Endodermal cell (in vitro differentiated cells): ENCODE measurements at regions not wholly inside any gene's neighbourhood (a gene's known extent, or its start where the extent isn't known, plus 50 kb on each side); places are given as distances from the start of the nearest gene placed in this dataset.

Source experiments
- DNase-seq: peaks from one replicate; pipeline ENCODE4 v3.0.0-alpha.2; 2017
- H3K27ac ChIP-seq: 2 replicates; pipeline ENCODE4 v1.5.1; 2013; ENCODE audit warnings: mild to moderate bottlenecking, low read depth, low read length, moderate library complexity
- H3K27me3 ChIP-seq: 2 replicates; pipeline ENCODE4 v1.6.1; 2013; ENCODE audit warnings: mild to moderate bottlenecking, low read length, moderate library complexity; ENCODE audit not compliant: insufficient read depth, control insufficient read depth, poor library complexity, severe bottlenecking
- H3K36me3 ChIP-seq: 2 replicates; pipeline ENCODE4 v1.7.0; 2013; ENCODE audit warnings: mild to moderate bottlenecking, low read length, moderate library complexity; ENCODE audit not compliant: control insufficient read depth, insufficient read depth
- H3K4me1 ChIP-seq: one replicate; pipeline ENCODE4 v1.7.0; 2013; ENCODE audit warnings: low read length; ENCODE audit not compliant: control insufficient read depth, insufficient read depth
- H3K4me3 ChIP-seq: 2 replicates; pipeline ENCODE4 v1.5.1; 2013; ENCODE audit warnings: mild to moderate bottlenecking, low read length, moderate library complexity
- H3K9ac ChIP-seq: 2 replicates; pipeline ENCODE4 v1.6.1; 2013; ENCODE audit warnings: mild to moderate bottlenecking, low read length, moderate library complexity; ENCODE audit not compliant: poor library complexity, severe bottlenecking; ENCODE audit errors: extremely low read depth
- H3K9me3 ChIP-seq: 2 replicates; pipeline ENCODE4 v1.6.1; 2013; ENCODE audit warnings: mild to moderate bottlenecking, low read length, moderate library complexity; ENCODE audit not compliant: control insufficient read depth
- H3K27ac Mint-ChIP-seq: 2 replicates; pipeline ENCODE4 v1.8.0; 2020; ENCODE audit warnings: mixed read lengths
- H3K27me3 Mint-ChIP-seq: 2 replicates; pipeline ENCODE4 v1.8.0; 2021; ENCODE audit warnings: mild to moderate bottlenecking, mixed read lengths; ENCODE audit not compliant: insufficient read depth
- H3K36me3 Mint-ChIP-seq: 2 replicates; pipeline ENCODE4 v1.8.0; 2020; ENCODE audit warnings: low read depth, mixed read lengths
- H3K4me1 Mint-ChIP-seq: 2 replicates; pipeline ENCODE4 v1.8.0; 2020; ENCODE audit warnings: mixed read lengths
- H3K4me3 Mint-ChIP-seq: 2 replicates; pipeline ENCODE4 v1.8.0; 2020; ENCODE audit warnings: mild to moderate bottlenecking, moderate library complexity, mixed read lengths
- H3K9me3 Mint-ChIP-seq: 2 replicates; pipeline ENCODE4 v1.8.0; 2020; ENCODE audit warnings: mild to moderate bottlenecking, mixed read lengths
- CTCF ChIP-seq: fragments of 200-600 bp; sonication (generic); conservative IDR thresholded peaks from 2 replicates; pipeline ENCODE4 v1.5.0; 2021; ENCODE audit warnings: antibody characterized with exemption, mild to moderate bottlenecking
- WGBS, 2 experiments: methylation state at CpG; one replicate each; pipeline versions ENCODE4 v1.1.5 to v1.1.7; 2013; ENCODE audit warnings: missing lambda C conversion rate in 2 of 2, mixed read lengths in 1 of 2; ENCODE audit not compliant: insufficient coverage in 1 of 2, insufficient read length in 1 of 2; 5-methylcytosine and 5-hydroxymethylcytosine counted together

- Histone ChIP-seq H3K9me3 (no peaks in the 10 kb centered on the region), H3K9ac (no peak overlapping the region), H3K4me1 (no peaks in the 10 kb centered on the region), H3K27me3 (no peaks in the 10 kb centered on the region), H3K36me3 (no peaks in the 10 kb centered on the region), H3K27ac (no peak overlapping the region), H3K4me3 (no peak overlapping the region)
- no peak overlapping the region for H3K4me3 Mint-ChIP-seq
- H3K9me3 Mint-ChIP-seq, result no peaks in the 10 kb centered on the region
- H3K4me1 Mint-ChIP-seq, result peaks cover 5% of the 10 kb centered on the region
- DNase-seq, result no peak
- H3K27ac Mint-ChIP-seq, result no peak overlapping the region
- H3K36me3 Mint-ChIP-seq, result no peaks in the 10 kb centered on the region
- no peak for TF ChIP-seq CTCF
- 38 to 73% methylated on average over 2 to 5 of the region's 5 CpGs for WGBS, 2 experiments
- H3K27me3 Mint-ChIP-seq, result peaks cover 10% of the 10 kb centered on the region
Measured at GRCh38 chr2:176535467-176536113, 266.3 kb downstream of the MTX2 start.

- Histone ChIP-seq H3K36me3 (no peaks in the 10 kb centered on the region), H3K27ac (no peak overlapping the region), H3K9ac (no peak overlapping the region), H3K4me3 (no peak overlapping the region), H3K27me3 (no peaks in the 10 kb centered on the region), H3K9me3 (no peaks in the 10 kb centered on the region), H3K4me1 (no peaks in the 10 kb centered on the region)
- no peak for DNase-seq
- H3K4me1 Mint-ChIP-seq, result peaks cover 5% of the 10 kb centered on the region
- no peaks in the 10 kb centered on the region for H3K36me3 Mint-ChIP-seq
- H3K9me3 Mint-ChIP-seq, result no peaks in the 10 kb centered on the region
- no peak for TF ChIP-seq CTCF
- H3K4me3 Mint-ChIP-seq, result no peak overlapping the region
- no peak overlapping the region for H3K27ac Mint-ChIP-seq
- H3K27me3 Mint-ChIP-seq, result peaks cover 5% of the 10 kb centered on the region
- 83 to 93% methylated on average over 2 to 3 of the region's 3 CpGs for WGBS, 2 experiments
Measured at GRCh38 chr2:176536439-176537133, 267.3 kb downstream of the MTX2 start.

- no peak overlapping the region for H3K27ac Mint-ChIP-seq
- Histone ChIP-seq H3K4me1 (no peaks in the 10 kb centered on the region), H3K9me3 (no peaks in the 10 kb centered on the region), H3K9ac (no peak overlapping the region), H3K4me3 (no peak overlapping the region), H3K27me3 (peaks cover 8% of the 10 kb centered on the region), H3K27ac (no peak overlapping the region), H3K36me3 (no peaks in the 10 kb centered on the region)
- H3K4me1 Mint-ChIP-seq, result peaks cover 5% of the 10 kb centered on the region
- no peak overlapping the region for H3K4me3 Mint-ChIP-seq
- no peak for DNase-seq
- 97 to 100% methylated on average over 2 to 3 of the region's 3 CpGs for WGBS, 2 experiments
- peaks cover 10% of the 10 kb centered on the region for H3K27me3 Mint-ChIP-seq
- H3K36me3 Mint-ChIP-seq, result no peaks in the 10 kb centered on the region
- TF ChIP-seq CTCF, result no peak
- no peaks in the 10 kb centered on the region for H3K9me3 Mint-ChIP-seq
Measured at GRCh38 chr2:176537932-176538331, 268.7 kb downstream of the MTX2 start.
